NB4 (cell line): ENCODE measurements at regions not wholly inside any gene's neighbourhood (a gene's known extent, or its start where the extent isn't known, plus 50 kb on each side); places are given as distances from the start of the nearest gene placed in this dataset.

Source experiments
- CTCF ChIP-seq: IDR thresholded peaks from one replicate; pipeline ENCODE4 v1.5.1; 2012; ENCODE audit warnings: low read depth, low read length
- MAX ChIP-seq: IDR thresholded peaks from 2 replicates; pipeline ENCODE4 v1.6.1; 2011; ENCODE audit warnings: low read depth, low read length
- MYC ChIP-seq: IDR thresholded peaks from 2 replicates; pipeline ENCODE4 v1.6.1; 2011; ENCODE audit warnings: low read depth, low read length
- POLR2A ChIP-seq: IDR thresholded peaks from 2 replicates; pipeline ENCODE4 v1.6.1; 2011; ENCODE audit warnings: mild to moderate bottlenecking; ENCODE audit not compliant: insufficient read length; ENCODE audit errors: extremely low read depth

GRCh38 chr1:78388275-78388674, 102.5 kb upstream of the PTGFR start:
- TF ChIP-seq CTCF: no peak
- TF ChIP-seq MAX: no peak
- no peak for TF ChIP-seq POLR2A
- no peak for TF ChIP-seq MYC
